C4-2B (cell line): ENCODE measurements at regions not wholly inside any gene's neighbourhood (a gene's known extent, or its start where the extent isn't known, plus 50 kb on each side); places are given as distances from the start of the nearest gene placed in this dataset.

Experiments
- CTCF ChIP-seq: fragments of 450-650 bp; conservative IDR thresholded peaks from 2 replicates; pipeline ENCODE4 v1.5.1; 2017; ENCODE audit warnings: mild to moderate bottlenecking
- ZFX ChIP-seq: fragments of 450-650 bp; IDR thresholded peaks from 2 replicates; pipeline ENCODE4 v1.6.1; 2017

GRCh38 chr5:164301136-164301535, 795.7 kb downstream of the MAT2B start:
- TF ChIP-seq CTCF (no peak), ZFX (no peak)
